BLaER1 treated with 17β-estradiol and CSF1 and Interleukin-3, amounts not matched to agents 10 nM and 100 nM (cell line): ENCODE measurements at regions not wholly inside any gene's neighbourhood (a gene's known extent, or its start where the extent isn't known, plus 50 kb on each side); places are given as distances from the start of the nearest gene placed in this dataset.

Experiments used
- H3K27ac ChIP-seq, 11 experiments: shearing (Covaris generic); formaldehyde crosslinking; 2 replicates each; pipeline ENCODE4 v1.8.1; 2022
- H3K27me3 ChIP-seq, 11 experiments: shearing (Covaris generic); formaldehyde crosslinking; 2 replicates each; pipeline ENCODE4 v1.8.1; 2022
- H3K36me3 ChIP-seq, 11 experiments: shearing (Covaris generic); formaldehyde crosslinking; 2 replicates each; pipeline ENCODE4 v1.8.1; 2022
- H3K4me1 ChIP-seq, 10 experiments: shearing (Covaris generic); formaldehyde crosslinking; 2 replicates each; pipeline ENCODE4 v1.8.1; 2022
- H3K4me2 ChIP-seq, 11 experiments: shearing (Covaris generic); formaldehyde crosslinking; 2 replicates each; pipeline ENCODE4 v1.8.1; 2022
- H3K4me3 ChIP-seq, 10 experiments: shearing (Covaris generic); formaldehyde crosslinking; 2 replicates each; pipeline ENCODE4 v1.8.1; 2022
- H3K9ac ChIP-seq, 11 experiments: shearing (Covaris generic); formaldehyde crosslinking; 2 replicates each; pipeline ENCODE4 v1.8.1; 2022
- H3K9me3 ChIP-seq, 11 experiments: shearing (Covaris generic); formaldehyde crosslinking; replicated peaks in 1 of 11; 2 replicates each; pipeline ENCODE4 v1.8.1; 2022
- H4K20me1 ChIP-seq, 11 experiments: shearing (Covaris generic); formaldehyde crosslinking; 2 replicates each; pipeline ENCODE4 v1.8.1; 2022
- Cebpa-rat ChIP-seq, 11 experiments: shearing (Covaris generic); IDR thresholded peaks; 2 replicates each; pipeline ENCODE4 v1.8.1; 2022

GRCh38 chr5:57834829-57835608 lies 352.4 kb upstream of the ACTBL2 start:
- peak overlapping the region in 2 of 11 experiments; percentile 2 to 23; a peak in 2 of 22 replicates for H3K27ac ChIP-seq
- no peak for TF ChIP-seq Cebpa-rat (IDR thresholded peaks at IDR 0.05)
- H3K4me2 ChIP-seq: no peak overlapping the region

DNA sequence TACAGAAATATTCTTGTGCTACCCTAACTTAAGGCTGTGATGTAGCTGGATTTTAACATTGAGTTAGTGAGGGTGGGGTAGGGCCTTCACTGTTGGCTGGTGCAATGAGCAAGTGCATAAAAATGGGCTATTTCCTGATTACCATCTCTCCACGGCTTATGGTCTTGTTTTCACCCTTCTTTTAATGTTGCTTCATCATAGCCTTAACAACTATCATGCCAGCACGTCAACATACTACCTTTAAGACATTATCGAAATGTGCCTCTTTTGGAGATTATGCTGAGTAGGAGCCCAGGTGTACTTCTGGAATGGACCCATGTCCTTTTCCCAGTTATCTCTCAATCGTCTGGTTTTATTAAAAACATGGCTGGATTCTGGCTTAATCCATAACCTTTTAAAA lies 350.9 kb upstream of the ACTBL2 start:
- Histone ChIP-seq H3K9ac (no peak overlapping the region), H3K27me3 (no peaks in the 10 kb centered on the region), H3K9me3 (no peaks in the 10 kb centered on the region), H3K4me3 (no peak overlapping the region), H3K4me1 (no peaks in the 10 kb centered on the region), H4K20me1 (no peaks in the 10 kb centered on the region), H3K4me2 (no peak overlapping the region), H3K36me3 (no peaks in the 10 kb centered on the region), H3K27ac (no peak overlapping the region)
- TF ChIP-seq Cebpa-rat (IDR thresholded peaks at IDR 0.05): no peak

More at GRCh38 chr5:57834829-57835608, 352.4 kb upstream of the ACTBL2 start:
- no peaks in the 10 kb centered on the region for H3K4me1 ChIP-seq
- no peaks in the 10 kb centered on the region for H3K27me3 ChIP-seq
- no peak overlapping the region for H3K4me3 ChIP-seq
- H3K9ac ChIP-seq: no peak overlapping the region
- H3K9me3 ChIP-seq: no peaks in the 10 kb centered on the region
- no peaks in the 10 kb centered on the region for H4K20me1 ChIP-seq
- no peaks in the 10 kb centered on the region for H3K36me3 ChIP-seq

DNA sequence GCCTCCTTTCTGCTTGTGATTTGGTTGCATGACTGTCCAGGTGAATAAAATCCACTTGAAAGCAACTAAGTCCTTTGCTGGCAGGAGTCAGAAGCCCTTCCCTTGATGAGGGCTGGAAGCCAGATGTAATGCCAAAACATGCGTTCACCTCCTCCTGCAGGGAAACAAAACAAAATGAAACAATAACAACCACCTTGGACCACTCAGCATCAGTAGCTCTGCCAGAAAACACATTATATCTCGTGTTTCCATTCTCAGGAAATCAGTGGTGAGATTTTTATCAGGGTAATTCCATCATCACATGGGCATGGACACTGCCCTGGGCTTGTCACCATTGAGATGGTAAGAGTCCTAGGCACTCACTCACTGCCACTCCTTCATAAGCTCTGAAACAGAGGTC lies 350.3 kb upstream of the ACTBL2 start:
- Histone ChIP-seq H3K27me3 (no peaks in the 10 kb centered on the region), H4K20me1 (no peaks in the 10 kb centered on the region), H3K27ac (no peak overlapping the region), H3K36me3 (no peaks in the 10 kb centered on the region), H3K4me2 (no peak overlapping the region), H3K9ac (no peak overlapping the region), H3K4me1 (no peaks in the 10 kb centered on the region), H3K4me3 (no peak overlapping the region), H3K9me3 (no peaks in the 10 kb centered on the region)
- no peak for TF ChIP-seq Cebpa-rat (IDR thresholded peaks at IDR 0.05)

DNA sequence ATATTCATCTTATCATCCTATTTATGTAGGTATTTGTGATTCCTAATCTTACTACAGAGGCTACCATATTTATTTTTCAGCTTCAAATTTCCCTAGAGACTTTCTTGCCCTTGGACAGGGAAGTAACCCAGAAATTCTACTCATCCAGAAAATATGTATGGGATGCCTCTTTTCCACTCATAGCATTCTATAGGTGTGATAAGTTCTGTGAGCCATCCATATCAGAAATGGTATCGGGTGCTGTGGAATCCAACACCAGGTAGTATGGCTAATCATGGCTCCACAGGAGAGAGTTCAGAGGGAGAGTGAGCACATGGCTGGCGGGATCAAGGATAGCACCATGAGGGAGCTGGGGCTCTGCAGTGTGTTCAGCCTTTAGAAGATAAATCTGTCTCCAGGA lies 349.3 kb upstream of the ACTBL2 start:
- Histone ChIP-seq H3K4me1 (no peaks in the 10 kb centered on the region), H3K27ac (no peak overlapping the region), H3K4me3 (no peak overlapping the region), H3K9me3 (no peaks in the 10 kb centered on the region), H3K27me3 (no peaks in the 10 kb centered on the region), H3K4me2 (no peak overlapping the region), H4K20me1 (no peaks in the 10 kb centered on the region), H3K9ac (no peak overlapping the region), H3K36me3 (no peaks in the 10 kb centered on the region)
- no peak for TF ChIP-seq Cebpa-rat (IDR thresholded peaks at IDR 0.05)

DNA sequence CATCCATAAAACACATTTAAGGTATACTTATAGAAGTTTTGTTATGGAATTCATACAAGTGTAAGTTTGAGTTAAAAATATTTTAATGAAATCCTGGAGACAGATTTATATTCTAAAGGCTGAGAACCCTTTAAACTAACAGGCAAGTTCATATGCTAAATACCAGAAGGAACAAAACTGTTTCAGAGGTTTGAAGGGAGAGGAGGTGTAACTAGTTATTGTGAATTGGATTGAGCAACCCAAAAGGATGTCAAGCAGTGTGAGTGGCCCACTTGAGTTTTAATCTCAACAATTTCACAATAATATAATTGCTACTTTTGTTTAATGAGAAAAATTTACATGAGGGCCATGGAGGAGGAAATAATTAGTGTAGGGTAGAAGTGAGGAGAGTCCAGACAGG lies 348.5 kb upstream of the ACTBL2 start:
- no peak for TF ChIP-seq Cebpa-rat (IDR thresholded peaks at IDR 0.05)
- H3K9me3 ChIP-seq: no peaks in the 10 kb centered on the region
- H3K27me3 ChIP-seq: no peaks in the 10 kb centered on the region
- H4K20me1 ChIP-seq: no peaks in the 10 kb centered on the region
- no peaks in the 10 kb centered on the region for H3K4me1 ChIP-seq
- H3K36me3 ChIP-seq: no peaks in the 10 kb centered on the region
- H3K9ac ChIP-seq: no peak overlapping the region
- H3K4me2 ChIP-seq: no peak overlapping the region
- no peak overlapping the region for H3K27ac ChIP-seq
- H3K4me3 ChIP-seq: no peak overlapping the region

DNA sequence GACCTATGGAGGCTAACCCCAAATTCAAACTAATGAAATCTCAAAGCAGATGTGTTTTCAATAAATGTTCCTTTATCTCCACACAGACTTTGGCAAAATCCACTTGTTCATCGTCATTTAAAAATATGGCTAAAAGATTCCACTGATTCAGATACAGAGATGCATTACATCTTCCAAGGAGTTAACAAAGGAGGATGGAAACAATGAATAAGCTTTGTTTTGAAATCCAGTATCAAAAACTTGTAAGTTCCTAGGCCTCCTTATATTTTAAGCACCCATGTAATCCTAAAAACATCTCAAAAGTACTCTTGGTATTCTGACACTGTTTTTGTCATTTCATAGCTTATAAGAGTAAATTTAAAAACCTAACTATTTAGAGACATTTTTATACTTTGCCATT lies 345.6 kb upstream of the ACTBL2 start:
- H4K20me1 ChIP-seq: no peaks in the 10 kb centered on the region
- TF ChIP-seq Cebpa-rat (IDR thresholded peaks at IDR 0.05): no peak
- no peaks in the 10 kb centered on the region for H3K4me1 ChIP-seq
- no peak overlapping the region for H3K4me2 ChIP-seq
- H3K4me3 ChIP-seq: no peak overlapping the region
- H3K9ac ChIP-seq: no peak overlapping the region
- H3K9me3 ChIP-seq: no peaks in the 10 kb centered on the region
- H3K27ac ChIP-seq: no peak overlapping the region
- H3K36me3 ChIP-seq: no peaks in the 10 kb centered on the region
- no peaks in the 10 kb centered on the region for H3K27me3 ChIP-seq

- Histone ChIP-seq H3K27me3 (no peaks in the 10 kb centered on the region), H3K4me3 (no peak overlapping the region), H3K9me3 (peaks cover 0 to 8% (median 4%) of the 10 kb centered on the region in 11 experiments; a peak in 7 of 22 replicates), H3K27ac (no peak overlapping the region), H3K4me1 (no peaks in the 10 kb centered on the region), H3K36me3 (no peaks in the 10 kb centered on the region), H4K20me1 (no peaks in the 10 kb centered on the region), H3K9ac (no peak overlapping the region), H3K4me2 (no peak overlapping the region)
- no peak for TF ChIP-seq Cebpa-rat (IDR thresholded peaks at IDR 0.05)
Observed at GRCh38 chr5:57825031-57825686, 342.5 kb upstream of the ACTBL2 start.

GRCh38 chr5:57824623-57825022 lies 342.0 kb upstream of the ACTBL2 start:
- no peak overlapping the region for H3K27ac ChIP-seq
- no peaks in the 10 kb centered on the region for H3K27me3 ChIP-seq
- no peak overlapping the region for H3K4me3 ChIP-seq
- H3K9ac ChIP-seq: no peak overlapping the region
- no peak overlapping the region for H3K4me2 ChIP-seq
- peaks cover 0 to 8% (median 4%) of the 10 kb centered on the region in 11 experiments; a peak in 7 of 22 replicates for H3K9me3 ChIP-seq
- no peaks in the 10 kb centered on the region for H4K20me1 ChIP-seq
- H3K4me1 ChIP-seq: no peaks in the 10 kb centered on the region
- TF ChIP-seq Cebpa-rat (IDR thresholded peaks at IDR 0.05): no peak
- no peaks in the 10 kb centered on the region for H3K36me3 ChIP-seq

DNA sequence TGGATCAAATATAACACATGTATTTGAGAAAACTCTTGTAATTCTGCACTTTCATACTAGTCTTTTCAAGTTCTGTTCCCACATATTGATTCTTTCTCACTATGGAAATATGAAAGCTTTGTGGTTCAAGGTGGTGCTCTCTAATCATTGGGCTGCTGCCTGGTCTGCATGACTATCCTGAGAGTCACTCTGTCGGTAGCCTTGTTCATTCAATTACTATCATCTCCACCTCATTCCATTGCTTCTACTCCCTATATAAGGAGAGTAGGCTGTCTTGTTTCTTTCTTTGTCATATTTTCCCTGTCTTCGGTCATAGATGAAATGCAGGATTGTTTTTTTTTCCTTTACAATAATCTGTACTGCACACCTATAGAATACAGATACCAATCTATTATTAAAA lies 341.4 kb upstream of the ACTBL2 start:
- no peaks in the 10 kb centered on the region for H3K27me3 ChIP-seq
- H3K4me1 ChIP-seq: no peaks in the 10 kb centered on the region
- no peaks in the 10 kb centered on the region for H3K36me3 ChIP-seq
- H3K4me2 ChIP-seq: no peak overlapping the region
- no peak overlapping the region for H3K4me3 ChIP-seq
- peaks cover 0 to 8% (median 4%) of the 10 kb centered on the region in 11 experiments; a peak in 7 of 22 replicates for H3K9me3 ChIP-seq
- H4K20me1 ChIP-seq: no peaks in the 10 kb centered on the region
- no peak overlapping the region for H3K9ac ChIP-seq
- no peak for TF ChIP-seq Cebpa-rat (IDR thresholded peaks at IDR 0.05)
- no peak overlapping the region for H3K27ac ChIP-seq

GRCh38 chr5:57822651-57823050 lies 340.0 kb upstream of the ACTBL2 start:
- Histone ChIP-seq H3K4me3 (no peak overlapping the region), H3K36me3 (no peaks in the 10 kb centered on the region), H3K4me1 (no peaks in the 10 kb centered on the region), H3K4me2 (no peak overlapping the region), H3K27me3 (no peaks in the 10 kb centered on the region), H4K20me1 (no peaks in the 10 kb centered on the region), H3K9ac (no peak overlapping the region), H3K27ac (no peak overlapping the region), H3K9me3 (peaks cover 0 to 8% (median 4%) of the 10 kb centered on the region in 11 experiments; a peak in 7 of 22 replicates)
- TF ChIP-seq Cebpa-rat (IDR thresholded peaks at IDR 0.05): no peak
